ENCODE measurements at regions not wholly inside any gene's neighbourhood (a gene's known extent, or its start where the extent isn't known, plus 50 kb on each side); places are given as distances from the start of the nearest gene placed in this dataset.

DNA sequence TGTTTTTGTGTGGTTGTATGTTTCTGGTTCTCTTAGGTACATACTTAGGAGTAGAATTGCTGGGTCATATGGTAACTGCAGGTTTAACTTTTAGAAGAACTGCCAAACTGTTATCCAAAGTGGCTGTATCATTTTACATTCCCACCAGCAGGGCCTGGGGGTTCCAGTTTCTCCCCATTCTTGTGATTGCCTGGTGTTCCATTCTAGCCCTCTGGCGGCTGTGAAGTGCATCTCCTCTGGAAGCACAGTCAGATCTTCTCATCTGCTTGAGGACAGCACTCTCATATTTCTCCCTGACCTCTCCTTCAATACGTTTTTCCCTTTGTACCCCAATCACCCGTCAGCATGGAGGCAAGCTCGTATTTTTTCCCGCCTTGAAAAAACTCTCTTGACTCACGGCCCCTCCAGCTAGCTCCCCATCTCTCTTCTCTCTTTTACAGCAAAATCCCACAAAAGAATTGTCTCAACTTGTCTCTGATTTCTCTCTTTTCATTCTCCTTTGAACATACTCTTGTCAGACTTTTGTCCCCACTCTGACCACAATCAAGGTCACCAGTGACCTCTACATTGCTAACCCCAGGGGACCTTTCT lies 56.8 kb upstream of the THY1 start:
- H3K9me3 ChIP-seq (ENCODE audit: low read depth) = no peaks in the 10 kb centered on the region
- H3K36me3 ChIP-seq = no peaks in the 10 kb centered on the region
- H3K4me1 ChIP-seq = no peaks in the 10 kb centered on the region
- H2AFZ ChIP-seq (replicated peaks) = no peak overlapping the region
- H3K27ac ChIP-seq = no peak overlapping the region
- H3K4me1 Mint-ChIP-seq = peaks cover 24% of the 10 kb centered on the region
- H3K27ac Mint-ChIP-seq = no peak overlapping the region
- peaks cover 25% of the 10 kb centered on the region for H3K27me3 ChIP-seq
- no peak overlapping the region for H3K9ac ChIP-seq
- H3K4me2 ChIP-seq = no peak overlapping the region
- no peaks in the 10 kb centered on the region for H3K9me3 Mint-ChIP-seq
- no peaks in the 10 kb centered on the region for H4K20me1 ChIP-seq (ENCODE audit: low read depth)
- H3K79me2 ChIP-seq (ENCODE audit: low read depth) = no peaks in the 10 kb centered on the region
- H3K27me3 Mint-ChIP-seq (ENCODE audit: insufficient read depth, low read depth) = peaks cover 7% of the 10 kb centered on the region
- TF ChIP-seq EZH2 (IDR thresholded peaks at IDR 0.05) (no peak), EZH2phosphoT487 (IDR thresholded peaks at IDR 0.05) (no peak)
- TF ChIP-seq, protein P1, sequence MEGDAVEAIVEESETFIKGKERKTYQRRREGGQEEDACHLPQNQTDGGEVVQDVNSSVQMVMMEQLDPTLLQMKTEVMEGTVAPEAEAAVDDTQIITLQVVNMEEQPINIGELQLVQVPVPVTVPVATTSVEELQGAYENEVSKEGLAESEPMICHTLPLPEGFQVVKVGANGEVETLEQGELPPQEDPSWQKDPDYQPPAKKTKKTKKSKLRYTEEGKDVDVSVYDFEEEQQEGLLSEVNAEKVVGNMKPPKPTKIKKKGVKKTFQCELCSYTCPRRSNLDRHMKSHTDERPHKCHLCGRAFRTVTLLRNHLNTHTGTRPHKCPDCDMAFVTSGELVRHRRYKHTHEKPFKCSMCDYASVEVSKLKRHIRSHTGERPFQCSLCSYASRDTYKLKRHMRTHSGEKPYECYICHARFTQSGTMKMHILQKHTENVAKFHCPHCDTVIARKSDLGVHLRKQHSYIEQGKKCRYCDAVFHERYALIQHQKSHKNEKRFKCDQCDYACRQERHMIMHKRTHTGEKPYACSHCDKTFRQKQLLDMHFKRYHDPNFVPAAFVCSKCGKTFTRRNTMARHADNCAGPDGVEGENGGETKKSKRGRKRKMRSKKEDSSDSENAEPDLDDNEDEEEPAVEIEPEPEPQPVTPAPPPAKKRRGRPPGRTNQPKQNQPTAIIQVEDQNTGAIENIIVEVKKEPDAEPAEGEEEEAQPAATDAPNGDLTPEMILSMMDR (IDR thresholded peaks at IDR 0.05) = peak; percentile 63
- no peaks in the 10 kb centered on the region for H3K36me3 Mint-ChIP-seq
- H3K4me3 Mint-ChIP-seq = no peak overlapping the region
- peak; percentile 67 for DNase-seq (ENCODE audit: low spot score)
- H3K4me3 ChIP-seq = no peak overlapping the region
- H3F3A ChIP-seq (ENCODE audit: low read depth) = no peaks in the 10 kb centered on the region

- Histone ChIP-seq H4K20me1 (ENCODE audit: low read depth) (no peaks in the 10 kb centered on the region), H2AFZ (replicated peaks) (no peak overlapping the region), H3K27ac (no peak overlapping the region), H3K9ac (no peak overlapping the region), H3K27me3 (peaks cover 25% of the 10 kb centered on the region), H3F3A (ENCODE audit: low read depth) (no peaks in the 10 kb centered on the region), H3K4me1 (no peaks in the 10 kb centered on the region), H3K4me2 (no peak overlapping the region), H3K9me3 (ENCODE audit: low read depth) (no peaks in the 10 kb centered on the region), H3K36me3 (no peaks in the 10 kb centered on the region), H3K79me2 (ENCODE audit: low read depth) (no peaks in the 10 kb centered on the region), H3K4me3 (no peak overlapping the region)
- no peaks in the 10 kb centered on the region for H3K36me3 Mint-ChIP-seq
- H3K4me1 Mint-ChIP-seq = peaks cover 19% of the 10 kb centered on the region
- no peak for TF ChIP-seq EZH2 (IDR thresholded peaks at IDR 0.05)
- TF ChIP-seq, protein P1 (IDR thresholded peaks at IDR 0.05) = no peak
- TF ChIP-seq EZH2phosphoT487 (IDR thresholded peaks at IDR 0.05) = no peak
- no peaks in the 10 kb centered on the region for H3K9me3 Mint-ChIP-seq
- DNase-seq (ENCODE audit: low spot score) = no peak
- H3K27ac Mint-ChIP-seq = no peak overlapping the region
- H3K4me3 Mint-ChIP-seq = no peak overlapping the region
- H3K27me3 Mint-ChIP-seq (ENCODE audit: insufficient read depth, low read depth) = peaks cover 8% of the 10 kb centered on the region
Observed at GRCh38 chr11:119478711-119479285, 55.8 kb upstream of the THY1 start.

DNA sequence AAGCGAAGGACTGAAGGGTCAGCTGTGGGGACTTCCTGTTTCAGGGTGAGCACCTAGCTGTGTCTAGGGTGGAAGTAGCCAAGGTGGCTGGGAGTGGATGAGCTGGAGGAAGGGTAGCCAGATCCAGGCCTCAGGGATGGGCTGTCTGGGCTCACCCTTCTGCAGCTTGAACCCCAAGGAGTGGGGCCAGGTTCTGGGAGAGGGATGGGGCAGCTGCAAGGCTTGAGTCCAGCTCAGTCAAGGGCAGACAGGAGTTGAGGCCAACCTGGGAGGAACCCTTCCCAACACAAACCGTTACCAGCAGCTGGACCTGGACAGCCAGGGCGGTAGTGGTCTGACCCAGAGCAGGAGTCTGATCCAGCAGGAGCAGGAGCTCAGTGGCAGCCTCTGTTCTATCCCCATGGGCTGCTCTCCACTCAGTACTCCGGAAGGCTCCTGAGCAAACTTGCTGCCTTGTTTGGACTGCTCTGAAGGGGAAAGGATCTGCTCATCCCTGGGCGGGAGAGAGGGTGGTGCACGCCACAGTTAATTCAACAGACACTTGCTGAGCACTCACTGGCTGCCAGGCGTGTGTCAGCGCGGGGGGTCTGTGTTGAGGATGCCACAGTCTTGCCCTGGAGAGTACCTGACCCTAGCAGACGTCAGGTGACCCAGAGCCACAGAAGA lies 53.8 kb upstream of the THY1 start:
- Histone ChIP-seq H3K4me2 (no peak overlapping the region), H3K4me3 (no peak overlapping the region), H3K27ac (no peak overlapping the region), H2AFZ (replicated peaks) (no peak overlapping the region), H3F3A (ENCODE audit: low read depth) (no peaks in the 10 kb centered on the region), H3K4me1 (no peaks in the 10 kb centered on the region), H3K9ac (no peak overlapping the region), H4K20me1 (ENCODE audit: low read depth) (no peaks in the 10 kb centered on the region), H3K27me3 (peaks cover 9% of the 10 kb centered on the region), H3K36me3 (no peaks in the 10 kb centered on the region), H3K9me3 (ENCODE audit: low read depth) (no peaks in the 10 kb centered on the region), H3K79me2 (ENCODE audit: low read depth) (no peaks in the 10 kb centered on the region)
- Mint-ChIP-seq H3K27ac (no peak overlapping the region), H3K4me3 (no peak overlapping the region), H3K27me3 (ENCODE audit: insufficient read depth, low read depth) (peaks cover 6% of the 10 kb centered on the region), H3K9me3 (no peaks in the 10 kb centered on the region), H3K36me3 (no peaks in the 10 kb centered on the region), H3K4me1 (peaks cover 16% of the 10 kb centered on the region)
- TF ChIP-seq, protein P1 (IDR thresholded peaks at IDR 0.05) = no peak
- TF ChIP-seq EZH2phosphoT487 (IDR thresholded peaks at IDR 0.05) = no peak
- TF ChIP-seq EZH2 (IDR thresholded peaks at IDR 0.05) = no peak
- no peak for DNase-seq (ENCODE audit: low spot score)

Measured in neural progenitor cell (in vitro differentiated cells).